GM23338 (cell line): ENCODE measurements at regions not wholly inside any gene's neighbourhood (a gene's known extent, or its start where the extent isn't known, plus 50 kb on each side); places are given as distances from the start of the nearest gene placed in this dataset.
A peak's percentile ranks its signal among the peaks of the same experiment; 100 is the strongest.

Experiments
- ATAC-seq: fragments of 200-7000 bp; cut with Tn5 transposase; 3 replicates; pipeline ENCODE4 v1.9.1; 2020
- DNase-seq: peaks from one replicate; pipeline ENCODE4 v3.0.0-alpha.2; 2015; ENCODE audit warnings: low spot score
- H2AFZ ChIP-seq: fragments of 200-600 bp; sonication (generic); 2 replicates; pipeline ENCODE4 v1.8.0; 2016; ENCODE audit warnings: antibody characterized with exemption, mild to moderate bottlenecking, moderate library complexity
- H3F3A ChIP-seq: fragments of 200-600 bp; sonication (generic); replicated peaks from 2 replicates; pipeline ENCODE4 v1.8.0; 2017; ENCODE audit warnings: antibody characterized with exemption, mixed run types, low read depth
- H3K27ac ChIP-seq: fragments of 200-600 bp; sonication (generic); 2 replicates; pipeline ENCODE4 v1.6.1; 2016; ENCODE audit warnings: low read depth
- H3K27me3 ChIP-seq: fragments of 200-600 bp; sonication (generic); 2 replicates; pipeline ENCODE4 v1.8.0; 2016; ENCODE audit warnings: mild to moderate bottlenecking, mixed run types, moderate library complexity; ENCODE audit not compliant: insufficient read depth
- H3K36me3 ChIP-seq: fragments of 200-600 bp; sonication (generic); 2 replicates; pipeline ENCODE4 v1.8.0; 2016; ENCODE audit warnings: mild to moderate bottlenecking; ENCODE audit not compliant: insufficient read depth
- H3K4me1 ChIP-seq: fragments of 200-600 bp; sonication (generic); 2 replicates; pipeline ENCODE4 v1.8.0; 2016; ENCODE audit warnings: mild to moderate bottlenecking, moderate library complexity; ENCODE audit not compliant: insufficient read depth
- H3K4me2 ChIP-seq: fragments of 200-600 bp; sonication (generic); 2 replicates; pipeline ENCODE4 v1.7.1; 2017; ENCODE audit warnings: mixed run types
- H3K4me3 ChIP-seq: fragments of 200-600 bp; sonication (generic); 2 replicates; pipeline ENCODE4 v1.6.1; 2016; ENCODE audit warnings: mixed run types
- H3K79me2 ChIP-seq: fragments of 200-600 bp; sonication (generic); replicated peaks from 2 replicates; pipeline ENCODE4 v1.8.0; 2017; ENCODE audit warnings: mild to moderate bottlenecking; ENCODE audit not compliant: insufficient read depth
- H3K9me2 ChIP-seq: fragments of 200-600 bp; sonication (generic); 2 replicates; pipeline ENCODE4 v1.8.0; 2017; ENCODE audit not compliant: insufficient read depth
- H4K20me1 ChIP-seq: fragments of 200-600 bp; sonication (generic); replicated peaks from 2 replicates; pipeline ENCODE4 v1.8.0; 2017; ENCODE audit warnings: mild to moderate bottlenecking; ENCODE audit not compliant: insufficient read depth
- H3K27ac Mint-ChIP-seq: 2 replicates; pipeline ENCODE4 v1.8.0; 2020; ENCODE audit warnings: inconsistent platforms, mild to moderate bottlenecking, moderate library complexity, mixed read lengths
- H3K27me3 Mint-ChIP-seq: 3 replicates; pipeline ENCODE4 v1.8.0; 2022; ENCODE audit warnings: low read depth, mild to moderate bottlenecking, moderate library complexity, mixed read lengths, inconsistent platforms; ENCODE audit not compliant: insufficient read depth, poor library complexity
- H3K36me3 Mint-ChIP-seq: 3 replicates; pipeline ENCODE4 v1.8.0; 2021; ENCODE audit warnings: low read depth, mild to moderate bottlenecking, inconsistent platforms, moderate library complexity, mixed read lengths
- H3K4me1 Mint-ChIP-seq: 3 replicates; pipeline ENCODE4 v1.8.0; 2020; ENCODE audit warnings: mild to moderate bottlenecking, inconsistent platforms, mixed read lengths
- H3K4me3 Mint-ChIP-seq: 3 replicates; pipeline ENCODE4 v1.8.0; 2021; ENCODE audit warnings: moderate library complexity, mild to moderate bottlenecking, inconsistent platforms, mixed read lengths
- H3K9me3 Mint-ChIP-seq: 3 replicates; pipeline ENCODE4 v1.8.0; 2020; ENCODE audit warnings: moderate library complexity, mild to moderate bottlenecking, inconsistent platforms, mixed read lengths
- CREB1 ChIP-seq: fragments of 250-450 bp; sonication (Bioruptor Pico); IDR thresholded peaks from 2 replicates; pipeline ENCODE4 v1.5.0; 2020; ENCODE audit warnings: low read depth, mild to moderate bottlenecking, moderate library complexity
- CTCF ChIP-seq, 2 experiments: fragments of 200-600 bp in 1 of 2; sonication (generic) in 1 of 2; conservative IDR thresholded peaks; 2 replicates each; pipeline versions ENCODE4 v1.5.1 to v1.6.1; 2016 to 2017; ENCODE audit warnings: antibody characterized with exemption in 2 of 2, low read depth in 2 of 2, mild to moderate bottlenecking in 2 of 2, moderate library complexity in 1 of 2
- EZH2 ChIP-seq: fragments of 200-600 bp; sonication (generic); IDR thresholded peaks from one replicate; pipeline ENCODE4 v1.8.0; 2017; ENCODE audit warnings: antibody characterized with exemption, mild to moderate bottlenecking, low read depth; ENCODE audit not compliant: unreplicated experiment
- EZH2phosphoT487 ChIP-seq: fragments of 200-600 bp; sonication (generic); IDR thresholded peaks from one replicate; pipeline ENCODE4 v1.8.1; 2018; ENCODE audit warnings: antibody characterized with exemption; ENCODE audit not compliant: unreplicated experiment
- JUNB ChIP-seq: IDR thresholded peaks from one replicate; pipeline ENCODE4 v1.6.1; 2016; ENCODE audit warnings: antibody characterized with exemption; ENCODE audit not compliant: unreplicated experiment
- NANOG ChIP-seq: IDR thresholded peaks from 2 replicates; pipeline ENCODE4 v1.6.1; 2016; ENCODE audit warnings: antibody characterized with exemption, borderline replicate concordance
- POLR2AphosphoS5 ChIP-seq: IDR thresholded peaks from 2 replicates; pipeline ENCODE4 v1.6.1; 2016; ENCODE audit warnings: antibody characterized with exemption, low read depth
- STAT1 ChIP-seq: IDR thresholded peaks from one replicate; pipeline ENCODE4 v1.6.1; 2016; ENCODE audit warnings: antibody characterized with exemption; ENCODE audit not compliant: unreplicated experiment
- ZNF114 ChIP-seq: fragments of 250-450 bp; sonication (Bioruptor Pico); IDR thresholded peaks from 2 replicates; pipeline ENCODE4 v1.5.0; 2020; ENCODE audit warnings: mild to moderate bottlenecking, moderate library complexity
- ZNF331 ChIP-seq: fragments of 250-450 bp; sonication (Bioruptor Pico); IDR thresholded peaks from 2 replicates; pipeline ENCODE4 v1.5.0; 2020; ENCODE audit warnings: low read depth, mild to moderate bottlenecking, moderate library complexity
- TF ChIP-seq, protein P1 (sequence below): IDR thresholded peaks from 2 replicates; pipeline ENCODE4 v1.6.1; 2016; ENCODE audit warnings: antibody characterized with exemption

DNA sequence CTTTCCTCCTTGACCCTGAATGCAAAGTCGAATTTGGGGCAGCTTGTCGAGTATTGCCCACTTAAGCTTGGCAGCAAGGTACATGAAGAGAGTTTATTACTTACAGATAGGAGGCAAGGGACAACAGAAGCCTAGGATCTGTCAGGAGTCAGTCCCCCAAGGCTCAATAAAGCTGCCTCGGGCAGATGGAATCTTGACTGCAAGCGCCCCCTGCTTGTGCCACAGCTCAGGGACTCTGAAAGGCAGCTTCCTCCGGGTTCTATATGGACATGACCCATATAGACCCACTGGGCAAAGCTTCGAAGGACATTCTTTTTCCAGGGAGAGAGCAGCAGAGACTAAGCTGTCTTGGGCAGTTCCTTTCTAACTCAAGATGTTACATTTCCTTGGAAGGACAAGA, 971.5 kb downstream of the EFNA5 start:
- Mint-ChIP-seq H3K27me3 (no peaks in the 10 kb centered on the region), H3K27ac (no peak overlapping the region), H3K9me3 (peaks cover 3% of the 10 kb centered on the region; the same call in 1 of the 3 replicates), H3K4me3 (no peak overlapping the region), H3K36me3 (no peaks in the 10 kb centered on the region), H3K4me1 (peaks cover 10% of the 10 kb centered on the region)
- Histone ChIP-seq H3K9me2 (no peaks in the 10 kb centered on the region; the same call in 1 of the 2 replicates), H3K4me2 (no peak overlapping the region), H3K79me2 (no peaks in the 10 kb centered on the region), H3F3A (no peaks in the 10 kb centered on the region), H3K27ac (no peak overlapping the region), H3K27me3 (no peaks in the 10 kb centered on the region), H4K20me1 (no peaks in the 10 kb centered on the region), H3K4me1 (no peaks in the 10 kb centered on the region), H3K36me3 (no peaks in the 10 kb centered on the region), H3K4me3 (no peak overlapping the region), H2AFZ (no peak overlapping the region)
- ATAC-seq = peak; percentile 97
- no peak for TF ChIP-seq CREB1 (CRISPR knock-in tag)
- peak; percentile 65 to 86 for TF ChIP-seq CTCF (conservative IDR thresholded peaks at IDR 0.05; ENCODE audit: low read depth in 2 of 2)
- DNase-seq = peak; percentile 71

- H4K20me1 ChIP-seq = no peaks in the 10 kb centered on the region
- Mint-ChIP-seq H3K36me3 (no peaks in the 10 kb centered on the region), H3K9me3 (peaks cover 3% of the 10 kb centered on the region; the same call in 1 of the 3 replicates), H3K27me3 (no peaks in the 10 kb centered on the region), H3K4me3 (no peak overlapping the region), H3K27ac (no peak overlapping the region), H3K4me1 (peaks cover 10% of the 10 kb centered on the region)
- H3K27ac ChIP-seq = no peak overlapping the region
- H3K4me1 ChIP-seq = no peaks in the 10 kb centered on the region
- H3K4me3 ChIP-seq = no peak overlapping the region
- H2AFZ ChIP-seq = no peak overlapping the region
- ATAC-seq (no peak), DNase-seq (peak; percentile 21)
- no peaks in the 10 kb centered on the region for H3K27me3 ChIP-seq
- no peaks in the 10 kb centered on the region; the same call in 1 of the 2 replicates for H3K9me2 ChIP-seq
- H3K4me2 ChIP-seq = no peak overlapping the region
- H3K36me3 ChIP-seq = no peaks in the 10 kb centered on the region
- no peaks in the 10 kb centered on the region for H3K79me2 ChIP-seq
- no peaks in the 10 kb centered on the region for H3F3A ChIP-seq
- TF ChIP-seq EZH2phosphoT487 = no peak
- no peak for TF ChIP-seq CREB1 (CRISPR knock-in tag)
- no peak for TF ChIP-seq CTCF (conservative IDR thresholded peaks at IDR 0.05; ENCODE audit: low read depth in 2 of 2)
- no peak for TF ChIP-seq POLR2AphosphoS5
- TF ChIP-seq EZH2 = no peak
- TF ChIP-seq STAT1 = no peak
- no peak for TF ChIP-seq NANOG
- TF ChIP-seq ZNF331 (CRISPR knock-in tag) = no peak
- TF ChIP-seq, protein P1, sequence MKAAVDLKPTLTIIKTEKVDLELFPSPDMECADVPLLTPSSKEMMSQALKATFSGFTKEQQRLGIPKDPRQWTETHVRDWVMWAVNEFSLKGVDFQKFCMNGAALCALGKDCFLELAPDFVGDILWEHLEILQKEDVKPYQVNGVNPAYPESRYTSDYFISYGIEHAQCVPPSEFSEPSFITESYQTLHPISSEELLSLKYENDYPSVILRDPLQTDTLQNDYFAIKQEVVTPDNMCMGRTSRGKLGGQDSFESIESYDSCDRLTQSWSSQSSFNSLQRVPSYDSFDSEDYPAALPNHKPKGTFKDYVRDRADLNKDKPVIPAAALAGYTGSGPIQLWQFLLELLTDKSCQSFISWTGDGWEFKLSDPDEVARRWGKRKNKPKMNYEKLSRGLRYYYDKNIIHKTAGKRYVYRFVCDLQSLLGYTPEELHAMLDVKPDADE = no peak
- no peak for TF ChIP-seq ZNF114 (CRISPR knock-in tag)
- no peak for TF ChIP-seq JUNB
These were observed 972.6 kb downstream of the EFNA5 start for GRCh38 chr5:106698169-106698568.
